LNCaP clone FGC (cell line): ENCODE measurements at regions not wholly inside any gene's neighbourhood (a gene's known extent, or its start where the extent isn't known, plus 50 kb on each side); places are given as distances from the start of the nearest gene placed in this dataset.

Experiments used
- DNase-seq: peaks from one replicate; pipeline ENCODE4 v3.0.0-alpha.2; 2011; ENCODE audit warnings: low read depth
- H3K4me3 ChIP-seq: 2 replicates; pipeline ENCODE4 v1.5.1; 2011; ENCODE audit warnings: mild to moderate bottlenecking, low read depth, low read length, control low read depth
- CTCF ChIP-seq: IDR thresholded peaks from 2 replicates; pipeline ENCODE4 v1.5.1; 2012; ENCODE audit warnings: mild to moderate bottlenecking; ENCODE audit not compliant: control insufficient read depth, insufficient read depth; ENCODE audit errors: extremely low read depth

- no peak overlapping the region for H3K4me3 ChIP-seq
- TF ChIP-seq CTCF = no peak
- DNase-seq = no peak
These were observed 1006.0 kb upstream of the DIAPH2 start for GRCh38 chrX:95678679-95679078.

GRCh38 chrX:95693365-95693764 is 991.3 kb upstream of the DIAPH2 start:
- DNase-seq = no peak
- TF ChIP-seq CTCF = no peak
- H3K4me3 ChIP-seq = no peak overlapping the region

GRCh38 chrX:95703696-95704095 is 980.9 kb upstream of the DIAPH2 start:
- DNase-seq = no peak
- no peak overlapping the region for H3K4me3 ChIP-seq
- TF ChIP-seq CTCF = no peak

- TF ChIP-seq CTCF = no peak
- DNase-seq = no peak
- H3K4me3 ChIP-seq = no peak overlapping the region
These were observed 967.8 kb upstream of the DIAPH2 start for GRCh38 chrX:95716841-95717240.

GRCh38 chrX:95718746-95719145 is 965.9 kb upstream of the DIAPH2 start:
- TF ChIP-seq CTCF = no peak
- DNase-seq = no peak
- no peak overlapping the region for H3K4me3 ChIP-seq

GRCh38 chrX:95721011-95721410 is 963.6 kb upstream of the DIAPH2 start:
- no peak for DNase-seq
- no peak overlapping the region for H3K4me3 ChIP-seq
- TF ChIP-seq CTCF = no peak

- no peak for DNase-seq
- no peak for TF ChIP-seq CTCF
These were observed 956.2 kb upstream of the DIAPH2 start for GRCh38 chrX:95728446-95728845.

More at GRCh38 chrX:95728446-95728845, 956.2 kb upstream of the DIAPH2 start:
- H3K4me3 ChIP-seq = no peak overlapping the region
